22Rv1 (cell line): ENCODE measurements at regions not wholly inside any gene's neighbourhood (a gene's known extent, or its start where the extent isn't known, plus 50 kb on each side); places are given as distances from the start of the nearest gene placed in this dataset.

Experiments used
- CTCF ChIP-seq: fragments of 450-650 bp; IDR thresholded peaks from 2 replicates; pipeline ENCODE4 v1.5.1; 2017; ENCODE audit warnings: mild to moderate bottlenecking
- ZFX ChIP-seq: fragments of 450-650 bp; IDR thresholded peaks from 2 replicates; pipeline ENCODE4 v1.6.1; 2017; ENCODE audit warnings: antibody characterized with exemption, borderline replicate concordance

- TF ChIP-seq CTCF (no peak), ZFX (no peak)
These were observed 274.6 kb upstream of the CYRIA start for GRCh38 chr2:16940214-16940613.
